Mammary epithelial cell (primary cell): ENCODE measurements at regions not wholly inside any gene's neighbourhood (a gene's known extent, or its start where the extent isn't known, plus 50 kb on each side); places are given as distances from the start of the nearest gene placed in this dataset.

ENCODE experiments used
- EZH2 ChIP-seq: IDR thresholded peaks from 2 replicates; pipeline ENCODE4 v1.6.1; 2012; ENCODE audit warnings: low read length, inconsistent platforms, borderline replicate concordance
- TF ChIP-seq, protein P1 (sequence below), 2 donors: IDR thresholded peaks in 1 of 2; conservative IDR thresholded peaks in 1 of 2; 2 replicates each; pipeline ENCODE4 v1.5.1; 2011 to 2012; ENCODE audit warnings: inconsistent platforms in 2 of 2, low read length in 2 of 2, mild to moderate bottlenecking in 2 of 2, control low read depth in 1 of 2, low read depth in 1 of 2; ENCODE audit not compliant: insufficient read depth in 1 of 2; ENCODE audit errors: extremely low read depth in 1 of 2

DNA sequence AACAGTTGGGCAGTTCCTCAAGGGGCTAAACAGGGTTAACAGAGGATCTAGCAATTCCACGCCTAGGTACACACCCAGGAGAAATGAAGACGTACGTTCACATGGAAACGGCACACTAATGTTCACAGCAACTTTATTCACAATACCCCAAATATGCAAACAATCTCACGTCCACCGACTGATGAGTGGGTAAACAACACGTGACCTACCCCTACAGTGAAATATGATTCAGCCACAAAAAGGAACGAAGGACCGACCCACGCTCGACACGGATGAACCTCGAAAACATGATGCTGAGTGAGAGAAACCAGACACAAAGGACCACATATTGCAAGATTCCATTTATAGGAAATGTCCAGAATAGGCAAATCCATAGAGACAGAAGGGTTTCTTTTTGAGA is 112.7 kb downstream of the NCOR2 start:
- TF ChIP-seq, protein P1, sequence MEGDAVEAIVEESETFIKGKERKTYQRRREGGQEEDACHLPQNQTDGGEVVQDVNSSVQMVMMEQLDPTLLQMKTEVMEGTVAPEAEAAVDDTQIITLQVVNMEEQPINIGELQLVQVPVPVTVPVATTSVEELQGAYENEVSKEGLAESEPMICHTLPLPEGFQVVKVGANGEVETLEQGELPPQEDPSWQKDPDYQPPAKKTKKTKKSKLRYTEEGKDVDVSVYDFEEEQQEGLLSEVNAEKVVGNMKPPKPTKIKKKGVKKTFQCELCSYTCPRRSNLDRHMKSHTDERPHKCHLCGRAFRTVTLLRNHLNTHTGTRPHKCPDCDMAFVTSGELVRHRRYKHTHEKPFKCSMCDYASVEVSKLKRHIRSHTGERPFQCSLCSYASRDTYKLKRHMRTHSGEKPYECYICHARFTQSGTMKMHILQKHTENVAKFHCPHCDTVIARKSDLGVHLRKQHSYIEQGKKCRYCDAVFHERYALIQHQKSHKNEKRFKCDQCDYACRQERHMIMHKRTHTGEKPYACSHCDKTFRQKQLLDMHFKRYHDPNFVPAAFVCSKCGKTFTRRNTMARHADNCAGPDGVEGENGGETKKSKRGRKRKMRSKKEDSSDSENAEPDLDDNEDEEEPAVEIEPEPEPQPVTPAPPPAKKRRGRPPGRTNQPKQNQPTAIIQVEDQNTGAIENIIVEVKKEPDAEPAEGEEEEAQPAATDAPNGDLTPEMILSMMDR (conservative IDR thresholded peaks at IDR 0.05 in 1 of 2, IDR thresholded peaks at IDR 0.05 in 1 of 2; ENCODE audit: extremely low read depth in 1 of 2, insufficient read depth in 1 of 2, low read depth in 1 of 2, low read length in 2 of 2) = no peak
- no peak for TF ChIP-seq EZH2
